Skeletal muscle satellite cell (primary cell): ENCODE measurements at regions not wholly inside any gene's neighbourhood (a gene's known extent, or its start where the extent isn't known, plus 50 kb on each side); places are given as distances from the start of the nearest gene placed in this dataset.

ENCODE experiments used
- H3K27me3 ChIP-seq: 2 replicates; pipeline ENCODE4 v1.7.0; 2013; ENCODE audit warnings: low read length; ENCODE audit not compliant: control insufficient read depth, insufficient read depth
- H3K36me3 ChIP-seq: 2 replicates; pipeline ENCODE4 v1.7.0; 2013; ENCODE audit warnings: mild to moderate bottlenecking, control low read depth, low read length; ENCODE audit not compliant: insufficient read depth
- H3K4me1 ChIP-seq: 2 replicates; pipeline ENCODE4 v1.7.0; 2013; ENCODE audit warnings: low read length; ENCODE audit not compliant: control insufficient read depth, insufficient read depth
- H3K4me2 ChIP-seq: 2 replicates; pipeline ENCODE4 v1.7.0; 2013; ENCODE audit warnings: mild to moderate bottlenecking, low read length
- H3K4me3 ChIP-seq: 2 replicates; pipeline ENCODE4 v1.7.0; 2013; ENCODE audit warnings: low read length
- H3K9ac ChIP-seq: 2 replicates; pipeline ENCODE4 v1.7.0; 2013; ENCODE audit warnings: mild to moderate bottlenecking, low read depth, low read length, moderate library complexity
- H3K9me3 ChIP-seq: replicated peaks from 2 replicates; pipeline ENCODE4 v1.7.0; 2013; ENCODE audit warnings: mild to moderate bottlenecking, control low read depth, low read length

- Histone ChIP-seq H3K27me3 (no peaks in the 10 kb centered on the region), H3K4me1 (peaks cover 27% of the 10 kb centered on the region), H3K9ac (no peak overlapping the region), H3K4me2 (no peak overlapping the region), H3K9me3 (no peaks in the 10 kb centered on the region), H3K4me3 (no peak overlapping the region), H3K36me3 (no peaks in the 10 kb centered on the region)
These were observed 305.5 kb downstream of the SOX9 start for GRCh38 chr17:72426321-72426720.

- Histone ChIP-seq H3K27me3 (no peaks in the 10 kb centered on the region), H3K4me3 (no peak overlapping the region), H3K9ac (no peak overlapping the region), H3K4me2 (no peak overlapping the region), H3K4me1 (peaks cover 24% of the 10 kb centered on the region), H3K9me3 (no peaks in the 10 kb centered on the region), H3K36me3 (no peaks in the 10 kb centered on the region)
These were observed 306.3 kb downstream of the SOX9 start for GRCh38 chr17:72426948-72427760.

- Histone ChIP-seq H3K27me3 (no peaks in the 10 kb centered on the region), H3K4me2 (no peak overlapping the region), H3K9ac (no peak overlapping the region), H3K9me3 (no peaks in the 10 kb centered on the region), H3K4me1 (peaks cover 24% of the 10 kb centered on the region), H3K36me3 (no peaks in the 10 kb centered on the region), H3K4me3 (no peak overlapping the region)
These were observed 306.9 kb downstream of the SOX9 start for GRCh38 chr17:72427761-72428109.

GRCh38 chr17:72429066-72429638 lies 308.3 kb downstream of the SOX9 start:
- Histone ChIP-seq H3K36me3 (no peaks in the 10 kb centered on the region), H3K9ac (no peak overlapping the region), H3K4me3 (no peak overlapping the region), H3K27me3 (no peaks in the 10 kb centered on the region), H3K4me2 (no peak overlapping the region), H3K9me3 (no peaks in the 10 kb centered on the region), H3K4me1 (peaks cover 19% of the 10 kb centered on the region)

- no peak overlapping the region for H3K4me3 ChIP-seq
- no peaks in the 10 kb centered on the region for H3K27me3 ChIP-seq
- H3K9ac ChIP-seq: no peak overlapping the region
- H3K9me3 ChIP-seq: no peaks in the 10 kb centered on the region
- H3K36me3 ChIP-seq: no peaks in the 10 kb centered on the region
- H3K4me1 ChIP-seq: peaks cover 19% of the 10 kb centered on the region
- H3K4me2 ChIP-seq: no peak overlapping the region
These were observed 310.0 kb downstream of the SOX9 start for GRCh38 chr17:72430611-72431432.

- peak overlapping the region; percentile 16 for H3K9ac ChIP-seq
- peak overlapping the region; percentile 51 for H3K4me2 ChIP-seq
- H3K36me3 ChIP-seq: no peaks in the 10 kb centered on the region
- no peak overlapping the region for H3K4me3 ChIP-seq
- peaks cover 19% of the 10 kb centered on the region for H3K4me1 ChIP-seq
- H3K9me3 ChIP-seq: no peaks in the 10 kb centered on the region
- no peaks in the 10 kb centered on the region for H3K27me3 ChIP-seq
These were observed 311.4 kb downstream of the SOX9 start for GRCh38 chr17:72432143-72432621.

- Histone ChIP-seq H3K9me3 (no peaks in the 10 kb centered on the region), H3K36me3 (no peaks in the 10 kb centered on the region), H3K4me2 (no peak overlapping the region), H3K4me3 (no peak overlapping the region), H3K9ac (peak overlapping the region; percentile 16), H3K27me3 (no peaks in the 10 kb centered on the region), H3K4me1 (peaks cover 19% of the 10 kb centered on the region)
These were observed 312.1 kb downstream of the SOX9 start for GRCh38 chr17:72432881-72433280.

- Histone ChIP-seq H3K4me1 (peaks cover 19% of the 10 kb centered on the region), H3K27me3 (no peaks in the 10 kb centered on the region), H3K9me3 (no peaks in the 10 kb centered on the region), H3K4me2 (no peak overlapping the region), H3K9ac (no peak overlapping the region), H3K36me3 (no peaks in the 10 kb centered on the region), H3K4me3 (no peak overlapping the region)
These were observed 313.0 kb downstream of the SOX9 start for GRCh38 chr17:72433797-72434196.

GRCh38 chr17:72434581-72434980 lies 313.8 kb downstream of the SOX9 start:
- H3K27me3 ChIP-seq: no peaks in the 10 kb centered on the region
- H3K9ac ChIP-seq: no peak overlapping the region
- no peaks in the 10 kb centered on the region for H3K36me3 ChIP-seq
- no peak overlapping the region for H3K4me3 ChIP-seq
- H3K4me2 ChIP-seq: no peak overlapping the region
- peaks cover 19% of the 10 kb centered on the region for H3K4me1 ChIP-seq
- H3K9me3 ChIP-seq: no peaks in the 10 kb centered on the region

GRCh38 chr17:72434991-72435618 lies 314.3 kb downstream of the SOX9 start:
- H3K4me1 ChIP-seq: peaks cover 19% of the 10 kb centered on the region
- no peaks in the 10 kb centered on the region for H3K27me3 ChIP-seq
- no peak overlapping the region for H3K4me3 ChIP-seq
- no peak overlapping the region for H3K4me2 ChIP-seq
- H3K9ac ChIP-seq: no peak overlapping the region
- no peaks in the 10 kb centered on the region for H3K9me3 ChIP-seq
- no peaks in the 10 kb centered on the region for H3K36me3 ChIP-seq

GRCh38 chr17:72438783-72439182 lies 318.0 kb downstream of the SOX9 start:
- H3K9me3 ChIP-seq: no peaks in the 10 kb centered on the region
- H3K4me3 ChIP-seq: no peak overlapping the region
- H3K27me3 ChIP-seq: no peaks in the 10 kb centered on the region
- H3K36me3 ChIP-seq: no peaks in the 10 kb centered on the region
- no peak overlapping the region for H3K4me2 ChIP-seq
- H3K9ac ChIP-seq: no peak overlapping the region
- H3K4me1 ChIP-seq: no peaks in the 10 kb centered on the region
